A673 (cell line): ENCODE measurements at regions not wholly inside any gene's neighbourhood (a gene's known extent, or its start where the extent isn't known, plus 50 kb on each side); places are given as distances from the start of the nearest gene placed in this dataset.

Experiments
- BruUV-seq: library from RNA; stranded (reverse); fragments of 400-500 nt; replicated peaks from 2 replicates; lab custom pipeline; 2021; lab: Mats Ljungman, UMichigan
- CTCF ChIA-PET: fragments of 300-600 bp; sonication (Branson Sonifier 250); formaldehyde crosslinking; loops from one replicate; lab custom pipeline; 2022; ENCODE audit warnings: antibody characterized with exemption; lab: Charles Lee
- POLR2A ChIA-PET: fragments of 300-600 bp; sonication (Branson Sonifier 250); formaldehyde crosslinking; loops from one replicate; lab custom pipeline; 2022; ENCODE audit warnings: antibody characterized with exemption; ENCODE audit not compliant: low non-redundant PET; lab: Charles Lee
- DNase-seq: peaks from one replicate; pipeline ENCODE4 v3.0.0-alpha.2; 2015; ENCODE audit warnings: low spot score
- H3K27ac ChIP-seq: fragments of 200-600 bp; sonication (generic); 2 replicates; pipeline ENCODE4 v1.5.1; 2016; ENCODE audit warnings: mixed run types, low read depth, mild to moderate bottlenecking, mixed read lengths, antibody characterized with exemption, low read length; ENCODE audit not compliant: poor library complexity, severe bottlenecking
- H3K27me3 ChIP-seq: fragments of 200-600 bp; sonication (generic); replicated peaks from 2 replicates; pipeline ENCODE4 v1.6.1; 2017; ENCODE audit warnings: mixed run types, low read depth, mild to moderate bottlenecking, mixed read lengths, antibody characterized with exemption, low read length; ENCODE audit not compliant: insufficient read depth, poor library complexity
- H3K36me3 ChIP-seq: fragments of 200-600 bp; sonication (generic); 2 replicates; pipeline ENCODE4 v1.6.1; 2016; ENCODE audit warnings: mixed run types, mild to moderate bottlenecking, mixed read lengths, antibody characterized with exemption, low read length; ENCODE audit not compliant: insufficient read depth, poor library complexity, severe bottlenecking
- H3K4me1 ChIP-seq: fragments of 200-600 bp; sonication (generic); 2 replicates; pipeline ENCODE4 v1.6.1; 2017; ENCODE audit warnings: mixed run types, mild to moderate bottlenecking, mixed read lengths, antibody characterized with exemption, low read length; ENCODE audit not compliant: insufficient read depth, poor library complexity, severe bottlenecking
- H3K4me3 ChIP-seq: fragments of 200-600 bp; sonication (generic); 2 replicates; pipeline ENCODE4 v1.5.1; 2016; ENCODE audit warnings: low read depth, mixed run types, mild to moderate bottlenecking, mixed read lengths, low read length; ENCODE audit not compliant: poor library complexity, severe bottlenecking
- H3K9me3 ChIP-seq: fragments of 200-600 bp; sonication (generic); 2 replicates; pipeline ENCODE4 v1.6.1; 2016; ENCODE audit warnings: mixed run types, low read depth, mild to moderate bottlenecking, mixed read lengths, antibody characterized with exemption, low read length; ENCODE audit not compliant: poor library complexity, severe bottlenecking
- CTCF ChIP-seq: fragments of 300-800, 200-600 bp; sonication (generic); conservative IDR thresholded peaks from 2 replicates; pipeline ENCODE4 v1.5.1; 2017; ENCODE audit warnings: low read depth, mild to moderate bottlenecking, antibody characterized with exemption, low read length, moderate library complexity, mixed read lengths
- EZH2 ChIP-seq: fragments of 200-600 bp; sonication (generic); IDR thresholded peaks from 2 replicates; pipeline ENCODE4 v1.6.1; 2017; ENCODE audit warnings: borderline replicate concordance, low read depth, mild to moderate bottlenecking, mixed read lengths, antibody characterized with exemption, low read length; ENCODE audit not compliant: poor library complexity, severe bottlenecking
- intact Hi-C: fragments of 100-400 bp; cut with micrococcal nuclease; formaldehyde crosslinking; loops from one replicate; pipeline ENCODE4 v1.10.0; 2022; ENCODE audit not compliant: unreplicated experiment

- no peaks in the 10 kb centered on the region for H3K27me3 ChIP-seq
- no peak overlapping the region for H3K4me3 ChIP-seq
- no peak overlapping the region for H3K27ac ChIP-seq
- H3K9me3 ChIP-seq: no peaks in the 10 kb centered on the region
- no peak for DNase-seq
- no peaks in the 10 kb centered on the region for H3K36me3 ChIP-seq
- H3K4me1 ChIP-seq: no peaks in the 10 kb centered on the region
- BruUV-seq: no TSS peak
- POLR2A ChIA-PET: no interaction called here
- CTCF ChIA-PET: no interaction called here
- no peak for TF ChIP-seq EZH2
- no peak for TF ChIP-seq CTCF
- intact Hi-C loops: no loop called here
Measured at GRCh38 chr13:83100237-83100636, 782.0 kb downstream of the SLITRK1 start.

GRCh38 chr13:83088858-83089257 is 793.4 kb downstream of the SLITRK1 start:
- TF ChIP-seq EZH2: no peak
- TF ChIP-seq CTCF: no peak

GRCh38 chr13:83086948-83087347 is 795.3 kb downstream of the SLITRK1 start:
- intact Hi-C loops: no loop called here
- DNase-seq: no peak
- no peaks in the 10 kb centered on the region for H3K4me1 ChIP-seq
- no peak overlapping the region for H3K27ac ChIP-seq
- no peaks in the 10 kb centered on the region for H3K36me3 ChIP-seq
- ChIA-PET CTCF (no interaction called here), POLR2A (no interaction called here)
- TF ChIP-seq EZH2 (no peak), CTCF (no peak)
- no TSS peak for BruUV-seq
- H3K27me3 ChIP-seq: no peaks in the 10 kb centered on the region
- H3K9me3 ChIP-seq: peaks cover 4% of the 10 kb centered on the region
- no peak overlapping the region for H3K4me3 ChIP-seq

More at GRCh38 chr13:83088858-83089257, 793.4 kb downstream of the SLITRK1 start:
- Histone ChIP-seq H3K9me3 (peaks cover 4% of the 10 kb centered on the region), H3K36me3 (no peaks in the 10 kb centered on the region), H3K4me1 (no peaks in the 10 kb centered on the region), H3K4me3 (no peak overlapping the region), H3K27ac (no peak overlapping the region), H3K27me3 (no peaks in the 10 kb centered on the region)
- ChIA-PET CTCF (no interaction called here), POLR2A (no interaction called here)
- intact Hi-C loops: no loop called here
- DNase-seq: no peak
- BruUV-seq: no TSS peak
